Endothelial cell of umbilical vein (primary cell): ENCODE measurements at regions not wholly inside any gene's neighbourhood (a gene's known extent, or its start where the extent isn't known, plus 50 kb on each side); places are given as distances from the start of the nearest gene placed in this dataset.

Source experiments
- EZH2 ChIP-seq: IDR thresholded peaks from 2 replicates; pipeline ENCODE4 v1.6.1; 2012; ENCODE audit warnings: borderline replicate concordance, low read depth, mild to moderate bottlenecking, moderate library complexity, low read length, inconsistent platforms; ENCODE audit not compliant: severe bottlenecking
- FOS ChIP-seq: IDR thresholded peaks from 2 replicates; pipeline ENCODE4 v1.6.1; 2011; ENCODE audit warnings: mild to moderate bottlenecking, low read length, moderate library complexity, borderline replicate concordance; ENCODE audit not compliant: insufficient read depth
- GATA2 ChIP-seq: IDR thresholded peaks from 2 replicates; pipeline ENCODE4 v1.7.0; 2011; ENCODE audit warnings: low read depth, mild to moderate bottlenecking, moderate library complexity, mixed read lengths, low read length; ENCODE audit not compliant: insufficient read length, insufficient read depth
- JUN ChIP-seq: IDR thresholded peaks from 2 replicates; pipeline ENCODE4 v1.6.1; 2011; ENCODE audit warnings: borderline replicate concordance, low read depth; ENCODE audit not compliant: insufficient read length, insufficient read depth
- MYC ChIP-seq: IDR thresholded peaks from one replicate; pipeline ENCODE4 v1.6.1; 2011; ENCODE audit warnings: mild to moderate bottlenecking, low read depth, low read length
- POLR2A ChIP-seq: IDR thresholded peaks from 2 replicates; pipeline ENCODE4 v1.6.1; 2012; ENCODE audit warnings: low read depth, mild to moderate bottlenecking, control low read depth, low read length
- POLR2AphosphoS5 ChIP-seq: IDR thresholded peaks from 2 replicates; pipeline ENCODE4 v1.6.1; 2012; ENCODE audit warnings: low read depth, mild to moderate bottlenecking, control low read depth, low read length, moderate library complexity; ENCODE audit not compliant: insufficient read depth
- TF ChIP-seq, protein P1 (sequence below), 2 donors: IDR thresholded peaks; 1 replicate in 1 of 2; 2 replicates in 1 of 2; pipeline ENCODE4 v1.5.1; 2011; ENCODE audit warnings: low read length in 2 of 2, mild to moderate bottlenecking in 2 of 2, moderate library complexity in 2 of 2, control low read depth in 1 of 2, inconsistent platforms in 1 of 2, low read depth in 1 of 2; ENCODE audit not compliant: insufficient read depth in 1 of 2; ENCODE audit errors: extremely low read depth in 1 of 2
- TF ChIP-seq, protein P2 (sequence below): IDR thresholded peaks from 2 replicates; pipeline ENCODE4 v1.6.1; 2011; ENCODE audit not compliant: insufficient read depth, insufficient read length

DNA sequence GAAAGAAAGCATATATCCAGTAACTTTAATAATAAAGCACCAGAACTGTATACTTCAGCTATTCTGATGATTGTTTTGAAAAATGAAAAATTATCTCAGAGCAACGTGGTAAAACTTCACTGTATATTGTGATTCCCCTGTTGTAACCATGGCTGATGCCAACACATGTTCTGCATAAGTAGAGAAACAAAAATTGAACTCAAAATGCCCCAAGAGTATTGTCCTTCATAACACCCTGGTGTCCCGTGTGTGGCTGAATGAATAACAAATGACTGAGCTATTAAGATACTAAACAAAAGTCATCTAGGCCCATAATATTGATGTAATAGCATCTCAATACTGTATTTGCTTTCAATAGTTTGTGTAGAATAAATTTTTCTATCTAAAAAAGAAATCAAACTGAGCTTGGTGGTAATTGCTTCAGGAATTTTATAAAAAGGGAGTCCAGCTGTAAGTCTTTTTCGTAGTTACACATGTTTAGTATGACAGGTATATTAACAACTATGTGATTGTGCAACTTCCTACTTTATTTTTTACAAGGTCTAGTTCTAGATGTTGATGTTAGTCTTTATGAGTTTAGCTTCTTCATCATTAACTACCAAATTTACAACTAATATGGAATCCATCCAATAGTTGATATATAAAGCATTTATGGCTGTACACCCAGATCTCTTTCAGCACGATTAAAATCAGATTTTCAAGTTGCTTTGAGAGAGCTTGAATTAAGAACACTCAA lies 623.8 kb upstream of the AGTR1 start:
- TF ChIP-seq, protein P1, sequence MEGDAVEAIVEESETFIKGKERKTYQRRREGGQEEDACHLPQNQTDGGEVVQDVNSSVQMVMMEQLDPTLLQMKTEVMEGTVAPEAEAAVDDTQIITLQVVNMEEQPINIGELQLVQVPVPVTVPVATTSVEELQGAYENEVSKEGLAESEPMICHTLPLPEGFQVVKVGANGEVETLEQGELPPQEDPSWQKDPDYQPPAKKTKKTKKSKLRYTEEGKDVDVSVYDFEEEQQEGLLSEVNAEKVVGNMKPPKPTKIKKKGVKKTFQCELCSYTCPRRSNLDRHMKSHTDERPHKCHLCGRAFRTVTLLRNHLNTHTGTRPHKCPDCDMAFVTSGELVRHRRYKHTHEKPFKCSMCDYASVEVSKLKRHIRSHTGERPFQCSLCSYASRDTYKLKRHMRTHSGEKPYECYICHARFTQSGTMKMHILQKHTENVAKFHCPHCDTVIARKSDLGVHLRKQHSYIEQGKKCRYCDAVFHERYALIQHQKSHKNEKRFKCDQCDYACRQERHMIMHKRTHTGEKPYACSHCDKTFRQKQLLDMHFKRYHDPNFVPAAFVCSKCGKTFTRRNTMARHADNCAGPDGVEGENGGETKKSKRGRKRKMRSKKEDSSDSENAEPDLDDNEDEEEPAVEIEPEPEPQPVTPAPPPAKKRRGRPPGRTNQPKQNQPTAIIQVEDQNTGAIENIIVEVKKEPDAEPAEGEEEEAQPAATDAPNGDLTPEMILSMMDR (IDR thresholded peaks at IDR 0.05; ENCODE audit: extremely low read depth in 1 of 2, insufficient read depth in 1 of 2, low read depth in 1 of 2, low read length in 2 of 2): no peak
- TF ChIP-seq, protein P2, sequence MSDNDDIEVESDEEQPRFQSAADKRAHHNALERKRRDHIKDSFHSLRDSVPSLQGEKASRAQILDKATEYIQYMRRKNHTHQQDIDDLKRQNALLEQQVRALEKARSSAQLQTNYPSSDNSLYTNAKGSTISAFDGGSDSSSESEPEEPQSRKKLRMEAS: no peak
- TF ChIP-seq EZH2 (no peak), GATA2 (no peak), POLR2AphosphoS5 (no peak), POLR2A (no peak), MYC (no peak), FOS (no peak), JUN (no peak)
